H1 (cell line): ENCODE measurements at regions not wholly inside any gene's neighbourhood (a gene's known extent, or its start where the extent isn't known, plus 50 kb on each side); places are given as distances from the start of the nearest gene placed in this dataset.

Experiments
- CTCF ChIA-PET: fragments of 300-600 bp; sonication (Branson Sonifier 250); formaldehyde crosslinking; loops from one replicate; lab custom pipeline; 2021; ENCODE audit not compliant: partially characterized antibody; lab: Charles Lee
- POLR2A ChIA-PET: fragments of 300-600 bp; sonication (Branson Sonifier 250); formaldehyde crosslinking; loops from one replicate; lab custom pipeline; 2021; ENCODE audit warnings: inconsistent platforms; ENCODE audit not compliant: partially characterized antibody; lab: Charles Lee
- DNase-seq, 2 experiments: peaks; one replicate each; pipeline versions ENCODE4 v3.0.0 to v3.0.0-alpha.2; 2010 to 2022; ENCODE audit warnings: low spot score in 2 of 2, low read depth in 1 of 2, mixed read lengths in 1 of 2
- FAIRE-seq: peaks from 2 replicates; lab custom pipeline; 2011; peaks lifted over from hg19 to GRCh38; lab: Jason Lieb, UNC
- H2AFZ ChIP-seq: 2 replicates; pipeline ENCODE4 v1.8.1; 2012; ENCODE audit warnings: low read length, inconsistent platforms
- H2AK5ac ChIP-seq: 2 replicates; pipeline ENCODE4 v1.6.1; 2013; ENCODE audit warnings: low read depth, low read length
- H2BK120ac ChIP-seq: replicated peaks from 2 replicates; pipeline ENCODE3; 2013; ENCODE audit warnings: low read depth, low read length, inconsistent platforms
- H2BK12ac ChIP-seq: 2 replicates; pipeline ENCODE4 v1.6.1; 2013; ENCODE audit warnings: low read depth, low read length
- H2BK15ac ChIP-seq: 2 replicates; pipeline ENCODE4 v1.6.1; 2013; ENCODE audit warnings: low read length
- H2BK20ac ChIP-seq: 2 replicates; pipeline ENCODE4 v1.6.1; 2013; ENCODE audit warnings: low read length
- H2BK5ac ChIP-seq: 2 replicates; pipeline ENCODE4 v1.6.1; 2013; ENCODE audit warnings: low read depth, low read length
- H3K14ac ChIP-seq: 2 replicates; pipeline ENCODE4 v1.6.1; 2013; ENCODE audit warnings: inconsistent platforms; ENCODE audit not compliant: insufficient read length
- H3K18ac ChIP-seq: 2 replicates; pipeline ENCODE4 v1.6.1; 2013; ENCODE audit warnings: low read length; ENCODE audit errors: extremely low read depth
- H3K23ac ChIP-seq: 2 replicates; pipeline ENCODE4 v1.6.1; 2013; ENCODE audit warnings: inconsistent platforms; ENCODE audit not compliant: insufficient read length
- H3K23me2 ChIP-seq: 2 replicates; pipeline ENCODE4 v1.6.1; 2013; ENCODE audit warnings: low read depth, low read length
- H3K27ac ChIP-seq: 2 replicates; pipeline ENCODE4 v1.6.1; 2011; ENCODE audit warnings: low read depth, low read length, inconsistent platforms
- H3K27me3 ChIP-seq, 4 experiments: replicated peaks in 1 of 4; 1 replicate in 1 of 4; 2 replicates in 3 of 4; pipeline versions ENCODE4 v1.6.1 to v1.8.1; 2011 to 2013; ENCODE audit warnings: low read length in 3 of 4, mild to moderate bottlenecking in 3 of 4, inconsistent platforms in 2 of 4, mixed read lengths in 2 of 4, moderate library complexity in 1 of 4; ENCODE audit not compliant: control insufficient read depth in 3 of 4, insufficient read depth in 3 of 4; ENCODE audit errors: extremely low read depth in 1 of 4
- H3K36me3 ChIP-seq, 4 experiments: 2 replicates each; pipeline versions ENCODE4 v1.6.1 to v1.8.1; 2011 to 2013; ENCODE audit warnings: mild to moderate bottlenecking in 4 of 4, low read length in 3 of 4, moderate library complexity in 2 of 4, control low read depth in 1 of 4, inconsistent platforms in 1 of 4; ENCODE audit not compliant: insufficient read depth in 4 of 4, control insufficient read depth in 2 of 4
- H3K4ac ChIP-seq: replicated peaks from 2 replicates; pipeline ENCODE3; 2013; ENCODE audit warnings: low read length, low read depth, mixed read lengths, inconsistent platforms; ENCODE audit not compliant: insufficient read length
- H3K4me1 ChIP-seq, 4 experiments: replicated peaks in 1 of 4; 1 replicate in 1 of 4; 2 replicates in 3 of 4; pipeline versions ENCODE4 v1.6.1 to v1.8.1; 2011 to 2013; ENCODE audit warnings: low read length in 3 of 4, inconsistent platforms in 2 of 4, mixed read lengths in 1 of 4; ENCODE audit not compliant: insufficient read depth in 4 of 4, control insufficient read depth in 3 of 4
- H3K4me2 ChIP-seq, 2 experiments: 2 replicates each; pipeline versions ENCODE4 v1.6.1 to v1.8.1; 2011 to 2013; ENCODE audit warnings: low read depth in 2 of 2, low read length in 2 of 2, control low read depth in 1 of 2, inconsistent platforms in 1 of 2, mild to moderate bottlenecking in 1 of 2; ENCODE audit not compliant: insufficient read depth in 1 of 2
- H3K4me3 ChIP-seq, 4 experiments: fragments of 200-600, 300-600 bp in 1 of 4; sonication (generic), shearing (Covaris generic), sonication (Bioruptor Twin) in 1 of 4; 2 replicates each; pipeline versions ENCODE4 v1.5.1 to v1.8.1; 2011 to 2016; ENCODE audit warnings: low read length in 4 of 4, low read depth in 3 of 4, control low read depth in 2 of 4, inconsistent platforms in 2 of 4, mild to moderate bottlenecking in 2 of 4, mixed read lengths in 1 of 4, moderate library complexity in 1 of 4; ENCODE audit not compliant: insufficient read depth in 2 of 4; ENCODE audit errors: extremely low read depth in 1 of 4
- H3K56ac ChIP-seq: replicated peaks from 2 replicates; pipeline ENCODE3; 2013; ENCODE audit warnings: low read depth, mild to moderate bottlenecking, mixed read lengths, low read length, inconsistent platforms; ENCODE audit not compliant: insufficient read length
- H3K79me1 ChIP-seq: 2 replicates; pipeline ENCODE4 v1.6.1; 2013; ENCODE audit warnings: low read depth, low read length, control low read depth
- H3K79me2 ChIP-seq, 2 experiments: 2 replicates each; pipeline versions ENCODE4 v1.6.1 to v1.8.1; 2012 to 2013; ENCODE audit warnings: low read length in 2 of 2, mild to moderate bottlenecking in 2 of 2, inconsistent platforms in 1 of 2; ENCODE audit not compliant: insufficient read depth in 2 of 2, control insufficient read depth in 1 of 2
- H3K9ac ChIP-seq, 4 experiments: replicated peaks in 1 of 4; 1 replicate in 1 of 4; 2 replicates in 3 of 4; pipeline versions ENCODE4 v1.6.1 to v1.8.1; 2011 to 2013; ENCODE audit warnings: low read depth in 3 of 4, low read length in 3 of 4, control low read depth in 2 of 4, mild to moderate bottlenecking in 2 of 4, moderate library complexity in 2 of 4, inconsistent platforms in 1 of 4; ENCODE audit errors: extremely low read depth in 1 of 4
- H3K9me3 ChIP-seq, 2 experiments: 2 replicates each; pipeline versions ENCODE4 v1.6.1 to v1.8.1; 2012 to 2013; ENCODE audit warnings: mild to moderate bottlenecking in 2 of 2, moderate library complexity in 2 of 2, control low read depth in 1 of 2, inconsistent platforms in 1 of 2, low read depth in 1 of 2, low read length in 1 of 2, mixed read lengths in 1 of 2; ENCODE audit not compliant: insufficient read depth in 2 of 2
- H4K20me1 ChIP-seq, 2 experiments: replicated peaks in 1 of 2; 2 replicates each; pipeline versions ENCODE3 to v1.8.1; 2011 to 2013; ENCODE audit warnings: inconsistent platforms in 2 of 2, low read length in 2 of 2, mild to moderate bottlenecking in 1 of 2; ENCODE audit not compliant: insufficient read depth in 2 of 2, control insufficient read depth in 1 of 2
- H4K5ac ChIP-seq: 2 replicates; pipeline ENCODE4 v1.6.1; 2013; ENCODE audit warnings: low read length, low read depth, mixed read lengths, inconsistent platforms; ENCODE audit not compliant: insufficient read length
- H4K8ac ChIP-seq: 2 replicates; pipeline ENCODE4 v1.8.0; 2013; ENCODE audit warnings: mild to moderate bottlenecking, moderate library complexity, low read length, inconsistent platforms; ENCODE audit not compliant: insufficient read depth; ENCODE audit errors: extremely low read depth
- H4K91ac ChIP-seq: replicated peaks from 2 replicates; pipeline ENCODE3; 2013; ENCODE audit warnings: low read length, mixed read lengths, inconsistent platforms; ENCODE audit not compliant: insufficient read length
- WGBS, 2 experiments: shearing (Covaris generic) in 1 of 2; methylation state at CpG; one replicate each; pipeline versions ENCODE4 v1.1.6 to v1.1.7; 2013 to 2015; ENCODE audit warnings: low lambda C conversion rate in 2 of 2, mixed read lengths in 2 of 2, inconsistent platforms in 1 of 2, low coverage in 1 of 2, missing lambda C conversion rate in 1 of 2; ENCODE audit not compliant: insufficient replicate concordance in 2 of 2, insufficient coverage in 1 of 2, insufficient read length in 1 of 2; ENCODE audit errors: extremely low coverage in 1 of 2, missing lambda C conversion rate in 1 of 2; 5-methylcytosine and 5-hydroxymethylcytosine counted together

DNA sequence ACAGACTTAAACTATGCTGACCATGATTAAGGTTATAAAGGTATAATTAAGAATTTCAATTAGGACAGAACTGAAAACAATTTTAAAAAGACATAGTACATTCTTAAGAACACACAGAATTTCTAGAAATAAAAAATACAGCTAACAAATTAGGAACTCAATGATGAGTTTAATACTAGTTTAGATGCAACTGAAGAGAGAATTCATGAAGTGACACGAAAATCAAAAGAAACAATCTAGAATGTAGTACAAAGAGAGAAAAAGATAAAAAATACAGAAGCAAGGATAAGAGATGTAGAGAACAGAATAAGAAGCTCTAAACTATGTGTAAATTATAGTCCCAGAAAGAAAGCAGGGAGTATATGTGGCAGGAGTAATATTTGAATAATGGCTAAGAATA lies 187.8 kb upstream of the KRR1 start:
- Histone ChIP-seq H3K4me3 (no peak overlapping the region), H3K27ac (no peak overlapping the region), H3K56ac (no peak overlapping the region), H4K8ac (no peak overlapping the region), H2AK5ac (no peak overlapping the region), H2AFZ (no peak overlapping the region), H3K23ac (no peak overlapping the region), H3K79me2 (no peaks in the 10 kb centered on the region), H3K23me2 (no peaks in the 10 kb centered on the region), H2BK5ac (no peak overlapping the region), H3K4ac (no peak overlapping the region), H2BK120ac (no peak overlapping the region), H2BK12ac (no peak overlapping the region), H4K20me1 (no peaks in the 10 kb centered on the region), H4K91ac (no peak overlapping the region), H2BK20ac (no peak overlapping the region), H3K14ac (no peak overlapping the region), H3K4me1 (peaks cover 0 to 6% (median 0%) of the 10 kb centered on the region in 4 experiments; a peak in 1 of 7 replicates), H3K36me3 (no peaks in the 10 kb centered on the region), H4K5ac (no peak overlapping the region), H3K9ac (no peak overlapping the region), H3K27me3 (no peaks in the 10 kb centered on the region), H3K18ac (no peak overlapping the region), H3K4me2 (no peak overlapping the region), H3K9me3 (no peaks in the 10 kb centered on the region), H2BK15ac (no peak overlapping the region), H3K79me1 (no peaks in the 10 kb centered on the region)
- CTCF ChIA-PET, result interaction anchor here (0.8 kb wide), 1 partner anchor 69 kb away, joined by 3 read pairs; no protein-coding TSS in a partner anchor
- 80% methylated on average over 1 of the region's 1 CpG; no CpG with 5 or more reads in 1 of the 2 experiments for WGBS, 2 experiments
- FAIRE-seq (no peak), DNase-seq (no peak)
- POLR2A ChIA-PET, result interaction anchor here (1.5 kb wide), 1 partner anchor 11 kb away, joined by 4 read pairs; no protein-coding TSS in a partner anchor
